SK-N-SH (cell line): ENCODE measurements at regions not wholly inside any gene's neighbourhood (a gene's known extent, or its start where the extent isn't known, plus 50 kb on each side); places are given as distances from the start of the nearest gene placed in this dataset.

Experiments
- CTCF ChIA-PET: fragments of 300-600, 350-600 bp; formaldehyde crosslinking; extraction: SDS; loops from one replicate; lab custom pipeline; 2021; lab: Yijun Ruan, JAX
- POLR2A ChIA-PET: fragments of 350-600 bp; sonication (Branson Sonifier 250); formaldehyde crosslinking; extraction: SDS; loops from one replicate; lab custom pipeline; 2020; ENCODE audit warnings: antibody characterized with exemption, inconsistent platforms; lab: Yijun Ruan, JAX
- DNase-seq: peaks from one replicate; pipeline ENCODE4 v3.0.0; 2012
- H2AFZ ChIP-seq: fragments of 200-600 bp; sonication (generic); 2 replicates; pipeline ENCODE4 v1.8.1; 2016; ENCODE audit warnings: antibody characterized with exemption, mild to moderate bottlenecking, low read depth
- H3F3A ChIP-seq: fragments of 200-600 bp; sonication (generic); replicated peaks from 2 replicates; pipeline ENCODE3; 2016; ENCODE audit warnings: antibody characterized with exemption, mild to moderate bottlenecking; ENCODE audit not compliant: insufficient read depth
- H3K27ac ChIP-seq, 2 experiments: fragments of 200-500 bp in 1 of 2; fragments of 200-600 bp in 1 of 2; sonication (Bioruptor generic) in 1 of 2; sonication (generic), shearing (Covaris generic) in 1 of 2; 2 replicates each; pipeline versions ENCODE4 v1.5.1 to v1.6.1; 2014 to 2016; ENCODE audit warnings: low read depth in 2 of 2, inconsistent platforms in 1 of 2, low read length in 1 of 2, mild to moderate bottlenecking in 1 of 2, mixed read lengths in 1 of 2
- H3K27me3 ChIP-seq: fragments of 200-600 bp; sonication (generic), shearing (Covaris generic); 2 replicates; pipeline ENCODE4 v1.6.1; 2016; ENCODE audit warnings: mixed run types; ENCODE audit not compliant: insufficient read depth
- H3K36me3 ChIP-seq, 2 experiments: fragments of 200-500 bp in 1 of 2; fragments of 200-600 bp in 1 of 2; sonication (Bioruptor generic) in 1 of 2; sonication (generic) in 1 of 2; replicated peaks in 1 of 2; 2 replicates each; pipeline versions ENCODE3 to v1.5.1; 2014 to 2016; ENCODE audit warnings: low read length in 1 of 2, mild to moderate bottlenecking in 1 of 2; ENCODE audit not compliant: insufficient read depth in 2 of 2, control insufficient read depth in 1 of 2
- H3K4me1 ChIP-seq, 2 experiments: fragments of 200-500 bp in 1 of 2; fragments of 200-600 bp in 1 of 2; sonication (Bioruptor generic) in 1 of 2; sonication (generic), shearing (Covaris generic) in 1 of 2; 2 replicates each; pipeline versions ENCODE4 v1.5.1 to v1.6.1; 2014 to 2016; ENCODE audit warnings: low read depth in 1 of 2, low read length in 1 of 2, mixed run types in 1 of 2; ENCODE audit not compliant: insufficient read depth in 2 of 2, control insufficient read depth in 1 of 2
- H3K4me2 ChIP-seq: fragments of 200-600 bp; sonication (generic), shearing (Covaris generic); 2 replicates; pipeline ENCODE4 v1.6.1; 2017; ENCODE audit warnings: mixed run types
- H3K4me3 ChIP-seq, 2 experiments: fragments of 200-500 bp in 1 of 2; fragments of 200-600 bp in 1 of 2; sonication (Bioruptor generic) in 1 of 2; sonication (generic), shearing (Covaris generic) in 1 of 2; 2 replicates each; pipeline versions ENCODE4 v1.5.1 to v1.8.1; 2014 to 2016; ENCODE audit warnings: low read depth in 2 of 2, inconsistent platforms in 1 of 2, low read length in 1 of 2, mild to moderate bottlenecking in 1 of 2, mixed read lengths in 1 of 2, moderate library complexity in 1 of 2
- H3K79me2 ChIP-seq: fragments of 200-600 bp; sonication (generic); 2 replicates; pipeline ENCODE4 v1.8.1; 2017; ENCODE audit warnings: mild to moderate bottlenecking; ENCODE audit not compliant: insufficient read depth
- H3K9ac ChIP-seq: fragments of 200-600 bp; sonication (generic); 2 replicates; pipeline ENCODE4 v1.6.1; 2017; ENCODE audit warnings: mixed run types
- H3K9me2 ChIP-seq: fragments of 200-600 bp; sonication (generic); 2 replicates; pipeline ENCODE4 v1.6.1; 2017; ENCODE audit warnings: mixed run types
- H3K9me3 ChIP-seq: fragments of 200-600 bp; sonication (generic); 2 replicates; pipeline ENCODE4 v1.6.1; 2017; ENCODE audit warnings: mixed run types, mild to moderate bottlenecking, moderate library complexity
- H4K20me1 ChIP-seq: fragments of 200-600 bp; sonication (generic); 2 replicates; pipeline ENCODE4 v1.6.1; 2017; ENCODE audit warnings: mild to moderate bottlenecking, mixed run types; ENCODE audit not compliant: insufficient read depth
- CHD2 ChIP-seq: fragments of 150-350 bp; IDR thresholded peaks from 2 replicates; pipeline ENCODE4 v1.6.1; 2018; ENCODE audit warnings: low read length; ENCODE audit not compliant: partially characterized antibody
- CTCF ChIP-seq: fragments of 200-600 bp; sonication (generic); IDR thresholded peaks from 2 replicates; pipeline ENCODE4 v1.6.1; 2017; ENCODE audit warnings: antibody characterized with exemption, mild to moderate bottlenecking, moderate library complexity
- ELF1 ChIP-seq: IDR thresholded peaks from 2 replicates; pipeline ENCODE4 v1.4.0; 2012
- FOSL2 ChIP-seq: IDR thresholded peaks from 2 replicates; pipeline ENCODE4 v1.4.0; 2012; ENCODE audit warnings: low read depth, mild to moderate bottlenecking, moderate library complexity, borderline replicate concordance
- GABPA ChIP-seq: IDR thresholded peaks from 2 replicates; pipeline ENCODE4 v1.4.0; 2012; ENCODE audit warnings: low read depth, mild to moderate bottlenecking
- IRF3 ChIP-seq: fragments of 150-350 bp; IDR thresholded peaks from 2 replicates; pipeline ENCODE4 v1.6.1; 2016; ENCODE audit warnings: mild to moderate bottlenecking, low read depth, low read length
- JUND ChIP-seq: IDR thresholded peaks from 2 replicates; pipeline ENCODE4 v1.4.0; 2012
- NRF1 ChIP-seq: IDR thresholded peaks from 2 replicates; pipeline ENCODE4 v1.6.1; 2012; ENCODE audit warnings: low read depth, mild to moderate bottlenecking, low read length
- RAD21 ChIP-seq: IDR thresholded peaks from 2 replicates; pipeline ENCODE4 v1.6.1; 2012; ENCODE audit warnings: mild to moderate bottlenecking, low read length
- REST ChIP-seq: IDR thresholded peaks from 2 replicates; pipeline ENCODE4 v1.6.1; 2012; ENCODE audit warnings: mild to moderate bottlenecking, low read depth, low read length, moderate library complexity
- RFX5 ChIP-seq: IDR thresholded peaks from 2 replicates; pipeline ENCODE4 v1.6.1; 2012; ENCODE audit warnings: mild to moderate bottlenecking, improper control_type of control experiment, low read length
- RXRA ChIP-seq: IDR thresholded peaks from 2 replicates; pipeline ENCODE4 v1.4.0; 2012; ENCODE audit warnings: low read depth, mild to moderate bottlenecking, borderline replicate concordance
- SIN3A ChIP-seq: IDR thresholded peaks from 2 replicates; pipeline ENCODE4 v1.6.1; 2012; ENCODE audit warnings: low read depth, mild to moderate bottlenecking, low read length, moderate library complexity, borderline replicate concordance
- SMC3 ChIP-seq: IDR thresholded peaks from 2 replicates; pipeline ENCODE4 v1.6.1; 2012; ENCODE audit warnings: low read depth, low read length, improper control_type of control experiment
- TAF1 ChIP-seq: IDR thresholded peaks from 2 replicates; pipeline ENCODE4 v1.6.1; 2012; ENCODE audit warnings: low read depth, mild to moderate bottlenecking, low read length, moderate library complexity, borderline replicate concordance
- TEAD4 ChIP-seq: IDR thresholded peaks from 2 replicates; pipeline ENCODE4 v1.4.0; 2012; ENCODE audit warnings: mild to moderate bottlenecking, borderline replicate concordance; ENCODE audit not compliant: insufficient read depth
- USF2 ChIP-seq: fragments of 150-350 bp; IDR thresholded peaks from 2 replicates; pipeline ENCODE4 v1.6.1; 2017; ENCODE audit warnings: antibody characterized with exemption, low read length, low read depth, borderline replicate concordance
- YY1 ChIP-seq: IDR thresholded peaks from 2 replicates; pipeline ENCODE4 v1.4.0; 2012; ENCODE audit warnings: low read depth, mild to moderate bottlenecking
- ZBTB33 ChIP-seq: IDR thresholded peaks from 2 replicates; pipeline ENCODE4 v1.4.0; 2012; ENCODE audit warnings: low read depth, borderline replicate concordance
- WGBS: methylation state at CpG from one replicate; pipeline ENCODE4 v1.1.6; 2017; ENCODE audit warnings: low lambda C conversion rate; 5-methylcytosine and 5-hydroxymethylcytosine counted together

GRCh38 chr18:73283788-73284187, 416.0 kb upstream of the NETO1 start:
- no peaks in the 10 kb centered on the region for H3F3A ChIP-seq
- TF ChIP-seq YY1 (no peak), USF2 (no peak), RFX5 (no peak), FOSL2 (no peak), NRF1 (no peak), CHD2 (no peak), TEAD4 (no peak), IRF3 (no peak), RXRA (no peak), JUND (no peak), REST (no peak), SIN3A (no peak), SMC3 (no peak), RAD21 (no peak), TAF1 (no peak), CTCF (no peak), ZBTB33 (no peak), ELF1 (no peak), GABPA (no peak)
- 40% methylated on average over 5 of the region's 5 CpGs for WGBS
- DNase-seq: no peak
- no peak overlapping the region for H2AFZ ChIP-seq
- no peaks in the 10 kb centered on the region for H3K4me1 ChIP-seq
- no peak overlapping the region for H3K4me2 ChIP-seq
- ChIA-PET POLR2A (no interaction called here), CTCF (no interaction called here)
- H3K9me3 ChIP-seq: no peaks in the 10 kb centered on the region
- H4K20me1 ChIP-seq: no peaks in the 10 kb centered on the region
- H3K4me3 ChIP-seq: no peak overlapping the region
- no peaks in the 10 kb centered on the region for H3K36me3 ChIP-seq
- H3K79me2 ChIP-seq: no peaks in the 10 kb centered on the region
- no peak overlapping the region for H3K27ac ChIP-seq
- H3K9ac ChIP-seq: no peak overlapping the region
- no peaks in the 10 kb centered on the region for H3K9me2 ChIP-seq
- no peaks in the 10 kb centered on the region; the same call in 1 of the 2 replicates for H3K27me3 ChIP-seq
